ENCODE measurements at regions not wholly inside any gene's neighbourhood (a gene's known extent, or its start where the extent isn't known, plus 50 kb on each side); places are given as distances from the start of the nearest gene placed in this dataset.
"Not testable (repeated sequence)": the region's sequence is repeated elsewhere in the genome, so short reads cannot be mapped to it uniquely, and the experiment has no call there.

DNA sequence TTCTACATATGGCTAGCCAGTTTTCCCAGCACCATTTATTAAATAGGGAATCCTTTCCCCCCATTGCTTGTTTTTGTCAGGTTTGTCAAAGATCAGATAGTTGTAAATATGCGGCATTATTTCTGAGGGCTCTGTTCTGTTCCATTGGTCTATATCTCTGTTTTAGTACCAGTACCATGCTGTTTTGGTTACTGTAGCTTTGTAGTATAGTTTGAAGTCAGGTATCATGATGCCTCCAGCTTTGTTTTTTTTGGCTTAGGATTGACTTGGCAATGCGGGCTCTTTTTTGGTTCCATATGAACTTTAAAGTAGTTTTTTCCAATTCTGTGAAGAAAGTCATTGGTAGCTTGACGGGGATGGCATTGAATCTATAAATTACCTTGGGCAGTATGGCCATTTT, 60.0 kb upstream of the GPC3 start:
- not testable (repeated sequence) for DNase-seq

GRCh38 chrX:134067107-134067506, 81.7 kb upstream of the GPC3 start:
- not testable (repeated sequence) for DNase-seq

GRCh38 chrX:134071899-134072298, 86.5 kb upstream of the GPC3 start:
- DNase-seq: not testable (repeated sequence)

- no peak for DNase-seq
Observed at GRCh38 chrX:134073341-134073740, 87.9 kb upstream of the GPC3 start.

GRCh38 chrX:134074151-134074550, 88.8 kb upstream of the GPC3 start:
- no peak for DNase-seq

- DNase-seq: no peak
Observed at GRCh38 chrX:134075894-134076718, 90.7 kb upstream of the GPC3 start.

DNA sequence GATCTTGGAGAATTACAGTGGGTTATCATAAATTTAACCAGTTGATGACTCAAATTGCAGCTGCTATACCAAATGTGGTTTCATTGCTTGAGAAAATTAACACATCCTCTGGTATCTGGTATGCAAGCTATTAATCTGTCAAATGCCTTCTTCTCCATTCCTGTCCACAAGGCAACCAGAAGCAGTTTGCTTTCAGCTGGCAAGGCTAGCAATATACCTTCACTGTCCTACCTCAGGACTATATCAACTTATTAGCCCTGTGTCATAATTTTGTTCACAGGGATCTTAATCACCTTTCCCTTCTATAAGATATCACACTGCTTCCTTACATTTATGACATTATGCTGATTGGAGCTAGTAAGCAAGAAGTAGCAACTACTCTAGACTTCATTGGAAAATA, 110.0 kb upstream of the GPC3 start:
- DNase-seq: no peak

DNA sequence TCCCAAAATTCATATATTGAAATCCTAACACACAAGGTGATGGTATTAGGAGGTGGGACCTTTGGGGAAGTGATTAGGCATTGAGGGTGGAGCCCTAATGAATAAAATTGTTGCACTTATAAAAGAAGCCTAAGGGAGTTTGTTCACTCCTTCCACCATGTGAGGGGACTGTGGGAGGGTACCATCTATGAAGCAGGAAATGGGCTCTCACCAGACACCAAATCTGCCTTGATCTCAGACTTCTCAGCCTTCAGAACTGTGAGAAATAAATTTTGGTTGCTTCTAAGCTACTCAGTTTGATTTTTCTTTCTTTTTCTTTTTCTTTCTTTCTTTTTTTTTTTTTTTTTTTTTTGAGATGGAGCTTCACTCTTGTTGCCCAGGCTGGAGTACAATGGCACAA, 116.2 kb upstream of the GPC3 start:
- DNase-seq: no peak

- DNase-seq: no peak
Observed at GRCh38 chrX:134115270-134115669, 121.7 kb upstream of the CCDC160 start.

DNA sequence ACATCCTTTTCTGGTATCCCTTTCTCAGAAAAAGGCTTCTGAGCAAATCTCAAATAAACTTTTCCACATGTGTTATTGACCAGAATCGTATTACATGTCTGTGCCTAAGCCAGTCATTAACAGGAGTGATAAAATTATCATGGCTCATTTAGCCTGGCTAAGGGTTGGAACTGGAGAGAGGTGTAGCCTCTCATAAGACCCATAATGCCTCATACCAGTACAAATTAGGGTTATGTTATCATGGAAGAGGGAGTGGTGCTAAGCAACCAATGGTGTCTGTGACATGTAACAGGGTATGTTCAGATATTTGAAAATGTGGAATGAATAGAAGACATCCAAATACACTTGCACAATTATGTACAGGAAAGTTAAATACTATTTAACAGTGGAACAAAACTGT, 99.6 kb upstream of the CCDC160 start:
- DNase-seq: no peak

DNA sequence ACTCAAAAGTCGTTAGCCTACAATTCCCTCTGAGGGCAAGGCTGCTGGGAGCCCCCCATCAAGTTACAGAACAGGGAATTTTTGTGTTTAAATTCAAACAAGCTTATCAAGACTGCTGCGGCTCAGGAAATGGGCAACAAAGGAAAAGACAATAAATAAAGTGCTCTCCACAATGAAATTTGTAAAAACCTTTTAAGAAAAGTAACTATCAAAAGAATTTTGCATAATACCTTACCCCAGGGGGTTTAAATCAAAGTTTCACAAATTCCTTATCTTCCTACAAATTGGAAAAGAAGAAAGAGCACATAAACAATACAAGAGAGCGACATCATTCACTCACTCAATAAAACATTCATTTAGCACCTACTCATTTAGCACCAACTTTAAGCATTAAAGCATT, 97.9 kb upstream of the CCDC160 start:
- DNase-seq: no peak

DNA sequence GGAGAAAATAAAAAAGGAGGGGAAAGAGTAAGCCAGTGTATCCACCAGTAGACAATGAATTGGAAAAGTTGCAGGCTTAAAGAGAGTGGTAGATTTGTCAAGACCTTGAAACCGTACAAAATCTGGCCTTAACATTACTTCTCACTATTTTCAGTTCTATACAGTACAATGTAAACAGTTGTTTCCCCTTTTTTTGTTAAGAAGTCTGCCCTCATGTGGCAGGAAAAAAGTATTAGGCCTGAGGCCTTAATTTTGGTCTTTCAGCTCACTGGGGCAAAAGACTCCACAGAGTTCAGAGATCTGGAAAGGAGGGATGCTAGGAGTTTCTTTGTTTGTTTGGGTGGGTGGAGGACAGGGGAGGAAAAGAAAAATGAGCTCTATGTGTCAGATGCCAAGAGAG, 92.8 kb upstream of the CCDC160 start:
- DNase-seq: no peak

- DNase-seq: no peak
Observed at GRCh38 chrX:134146493-134146892, 90.5 kb upstream of the CCDC160 start.

DNA sequence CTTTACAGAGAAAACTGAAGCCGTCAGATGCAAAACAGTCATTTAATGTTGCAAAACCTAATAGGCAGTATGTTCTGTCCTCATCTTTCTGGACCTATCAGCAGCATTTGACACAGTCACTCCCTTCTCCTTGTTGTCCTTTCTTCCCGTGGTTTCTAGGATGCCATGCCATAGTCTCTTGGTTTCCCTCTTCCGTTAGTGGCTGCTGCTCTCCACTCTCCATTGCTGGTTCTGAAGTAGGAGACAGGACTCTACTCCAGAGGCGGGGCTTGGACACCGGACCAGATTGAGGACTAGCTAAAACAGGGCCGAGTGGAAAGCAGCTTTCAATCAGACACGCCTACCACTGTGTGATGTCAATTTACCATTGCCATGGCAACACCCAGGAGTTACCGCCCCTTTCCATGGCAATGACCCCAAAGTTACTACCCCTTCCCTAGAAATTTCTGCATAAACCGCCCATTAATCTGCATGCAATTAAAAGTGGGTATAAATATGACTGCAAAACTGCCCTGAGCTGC, 88.8 kb upstream of the CCDC160 start:
- no peak for DNase-seq

DNA sequence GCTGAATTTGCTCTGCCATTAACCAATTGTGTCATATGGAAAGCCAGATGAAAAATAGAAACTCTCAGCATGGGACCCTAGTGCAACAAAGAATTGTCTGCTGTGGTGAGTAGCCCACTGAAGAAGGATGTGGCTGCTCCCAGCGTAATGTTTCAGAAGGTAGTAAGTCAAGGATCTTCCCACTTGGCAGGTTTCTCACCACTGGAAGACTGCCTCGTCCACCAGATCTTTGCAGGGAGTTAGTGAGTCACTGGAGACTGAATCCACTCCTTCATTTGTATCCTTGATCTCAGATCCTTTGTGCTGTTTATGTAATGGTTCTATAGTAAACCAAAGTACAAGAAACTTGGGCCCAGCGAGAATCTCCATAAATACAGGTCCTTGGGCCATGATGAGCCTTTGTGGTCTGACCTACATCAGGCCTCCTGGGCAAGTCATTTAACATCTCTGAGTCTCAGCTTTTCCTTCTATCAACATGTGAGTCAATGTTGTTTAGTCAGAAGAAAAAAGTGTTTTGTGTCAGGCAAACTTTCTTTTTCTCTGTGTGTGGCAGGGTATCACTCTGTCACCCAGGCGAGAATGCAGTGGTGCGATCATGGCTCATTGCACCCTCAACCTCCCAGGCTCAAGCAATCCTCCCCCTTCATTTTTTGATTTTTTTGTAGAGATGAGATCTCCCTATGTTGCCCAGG, 78.0 kb upstream of the CCDC160 start:
- DNase-seq: no peak

DNA sequence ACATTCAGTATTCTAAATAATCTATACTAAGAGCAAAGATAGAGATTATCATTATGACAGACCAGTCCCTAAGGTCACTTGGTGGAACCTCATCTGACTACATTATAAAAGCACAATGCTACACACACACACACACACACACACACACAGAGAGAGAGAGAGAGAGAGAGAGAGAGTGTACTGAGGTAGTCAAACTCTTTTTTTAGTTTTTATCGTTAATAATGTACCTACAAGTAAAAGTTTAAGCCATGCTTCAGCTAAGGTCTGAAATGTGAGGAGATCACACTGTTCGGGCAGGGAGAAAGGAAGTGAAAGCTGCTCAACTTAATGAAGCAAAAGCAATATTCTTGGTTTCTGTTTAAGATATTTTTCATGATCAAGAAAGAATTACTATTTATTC, 75.8 kb upstream of the CCDC160 start:
- DNase-seq: no peak

DNA sequence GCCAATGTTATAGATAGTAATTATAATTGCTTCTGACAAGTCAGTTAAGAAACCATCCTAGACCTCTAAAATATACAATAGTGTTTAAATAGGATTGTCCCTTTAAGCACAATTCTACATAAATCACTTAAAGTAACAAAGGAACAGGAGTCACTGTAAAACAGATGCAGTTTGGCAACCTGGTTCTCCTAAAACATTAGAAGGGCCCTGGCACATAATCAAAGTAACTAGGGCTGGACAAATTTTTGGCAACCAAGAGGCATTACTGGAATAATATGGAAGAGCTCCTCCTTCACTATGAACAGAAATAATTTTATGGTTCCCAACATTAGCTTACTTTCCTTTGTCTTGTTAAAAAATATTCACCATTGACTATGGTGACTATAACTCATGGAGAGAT, 75.0 kb upstream of the CCDC160 start:
- no peak for DNase-seq

DNA sequence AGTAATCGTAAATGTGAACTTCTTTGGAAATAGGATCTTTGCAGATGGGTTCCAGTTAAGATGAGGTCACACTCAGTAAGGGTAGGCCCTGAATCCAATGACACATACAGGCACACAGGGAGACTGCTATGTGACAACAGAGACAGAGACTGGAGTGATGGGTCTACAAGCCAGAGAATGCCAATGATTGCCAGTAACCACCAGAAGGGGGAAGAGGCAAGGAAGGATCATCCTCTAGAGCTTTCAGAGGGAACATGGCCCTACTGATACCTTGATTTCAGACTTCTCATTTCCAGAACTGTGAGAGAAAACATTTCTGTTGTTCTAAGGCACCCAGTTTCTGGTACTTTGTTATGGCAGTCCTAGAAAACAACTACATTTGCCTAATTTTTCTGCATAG, 73.1 kb upstream of the CCDC160 start:
- no peak for DNase-seq

GRCh38 chrX:134167591-134168203, 69.3 kb upstream of the CCDC160 start:
- DNase-seq: no peak

GRCh38 chrX:134171661-134172587, 65.1 kb upstream of the CCDC160 start:
- peak; percentile 1 to 7 (median 1) for DNase-seq

DNA sequence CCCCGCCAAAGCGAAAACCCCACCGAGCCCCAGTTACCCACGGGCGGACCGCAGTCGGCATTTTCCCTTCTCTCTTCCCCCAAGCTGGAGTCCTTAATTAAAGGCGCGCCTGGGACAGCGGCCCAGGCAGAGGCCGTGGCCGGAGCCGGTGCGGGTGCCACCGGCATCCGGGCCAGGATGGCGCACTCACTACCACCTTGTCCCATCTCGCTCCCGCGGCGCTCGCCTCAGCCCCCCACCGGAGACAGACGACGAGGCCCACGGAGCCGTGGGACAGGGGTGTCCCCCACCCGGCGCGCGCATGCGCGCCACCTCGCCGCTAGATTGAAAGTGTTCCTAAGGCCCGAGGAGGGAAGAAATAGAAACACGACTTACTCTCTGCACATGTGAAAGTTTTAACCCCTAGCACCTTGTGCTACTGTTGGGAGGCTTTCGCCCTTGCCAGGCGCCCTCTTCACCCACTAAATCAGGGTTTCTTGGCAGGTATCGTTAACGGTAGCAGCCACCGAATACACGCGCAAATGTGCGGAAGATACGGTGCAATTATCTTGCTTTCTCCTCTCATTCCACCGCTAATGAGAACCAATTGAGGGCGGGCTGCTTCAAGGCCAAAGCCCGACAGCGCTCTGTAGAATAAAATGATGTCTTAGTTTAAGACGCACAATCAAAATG, 64.3 kb upstream of the CCDC160 start:
- peak; percentile 1 to 4 (median 2) for DNase-seq
